CD14-positive monocyte (primary cell): ENCODE measurements at regions not wholly inside any gene's neighbourhood (a gene's known extent, or its start where the extent isn't known, plus 50 kb on each side); places are given as distances from the start of the nearest gene placed in this dataset.

ENCODE experiments used
- DNase-seq, 3 donors: peaks; one replicate each; pipeline ENCODE4 v3.0.0-alpha.2; 2011 to 2022
- H2AFZ ChIP-seq: 2 replicates; pipeline ENCODE4 v1.6.0; 2012; ENCODE audit warnings: mild to moderate bottlenecking, low read depth, low read length, inconsistent platforms; ENCODE audit not compliant: insufficient read depth, poor library complexity, severe bottlenecking
- H3K27ac ChIP-seq, 2 donors: 1 replicate in 1 of 2; 2 replicates in 1 of 2; pipeline ENCODE4 v1.5.1; 2012 to 2013; ENCODE audit warnings: low read length in 2 of 2, control low read depth in 1 of 2, inconsistent platforms in 1 of 2, low read depth in 1 of 2, mild to moderate bottlenecking in 1 of 2
- H3K27me3 ChIP-seq, 2 donors: one replicate each; pipeline versions ENCODE4 v1.6.0 to v1.6.1; 2011 to 2013; ENCODE audit warnings: low read length in 2 of 2; ENCODE audit not compliant: control insufficient read depth in 2 of 2, insufficient read depth in 2 of 2
- H3K36me3 ChIP-seq, 2 donors: replicated peaks in 1 of 2; 1 replicate in 1 of 2; 2 replicates in 1 of 2; pipeline versions ENCODE4 v1.5.1 to v1.6.1; 2012 to 2013; ENCODE audit warnings: low read length in 2 of 2, control low read depth in 1 of 2, inconsistent platforms in 1 of 2, mild to moderate bottlenecking in 1 of 2; ENCODE audit not compliant: insufficient read depth in 2 of 2, control insufficient read depth in 1 of 2
- H3K4me1 ChIP-seq, 2 donors: 1 replicate in 1 of 2; 2 replicates in 1 of 2; pipeline versions ENCODE4 v1.5.1 to v1.6.1; 2012 to 2013; ENCODE audit warnings: low read length in 2 of 2, control low read depth in 1 of 2, inconsistent platforms in 1 of 2, mild to moderate bottlenecking in 1 of 2, moderate library complexity in 1 of 2; ENCODE audit not compliant: insufficient read depth in 2 of 2, control insufficient read depth in 1 of 2
- H3K4me2 ChIP-seq: replicated peaks from 2 replicates; pipeline ENCODE3; 2012; ENCODE audit warnings: low read length, moderate library complexity, mild to moderate bottlenecking; ENCODE audit not compliant: poor library complexity, severe bottlenecking; ENCODE audit errors: extremely low read depth
- H3K4me3 ChIP-seq, 3 experiments: fragments of 200-600 bp in 1 of 3; sonication (generic) in 1 of 3; replicated peaks in 1 of 3; 1 replicate in 2 of 3; 2 replicates in 1 of 3; pipeline ENCODE4 v1.5.1; 2011 to 2013; ENCODE audit warnings: low read length in 3 of 3, mild to moderate bottlenecking in 3 of 3, control low read depth in 2 of 3, low read depth in 2 of 3, inconsistent platforms in 1 of 3, moderate library complexity in 1 of 3
- H3K79me2 ChIP-seq: 2 replicates; pipeline ENCODE4 v1.6.0; 2012; ENCODE audit warnings: mild to moderate bottlenecking, control low read depth, inconsistent platforms, low read length, moderate library complexity; ENCODE audit not compliant: insufficient read depth
- H3K9ac ChIP-seq: 2 replicates; pipeline ENCODE4 v1.6.0; 2017; ENCODE audit warnings: low read length, mild to moderate bottlenecking; ENCODE audit not compliant: insufficient read depth, poor library complexity, severe bottlenecking
- H3K9me3 ChIP-seq, 2 donors: replicated peaks in 1 of 2; 1 replicate in 1 of 2; 2 replicates in 1 of 2; pipeline versions ENCODE4 v1.5.1 to v1.6.1; 2012 to 2013; ENCODE audit warnings: low read length in 2 of 2, control low read depth in 1 of 2; ENCODE audit not compliant: control insufficient read depth in 1 of 2, insufficient read depth in 1 of 2
- H4K20me1 ChIP-seq: 2 replicates; pipeline ENCODE4 v1.6.0; 2012; ENCODE audit warnings: mild to moderate bottlenecking, low read length, control low read depth, moderate library complexity; ENCODE audit not compliant: insufficient read depth
- H3K27ac Mint-ChIP-seq, 7 donors: one replicate each; pipeline ENCODE4 v1.8.0; 2020; ENCODE audit warnings: mild to moderate bottlenecking in 7 of 7, mixed read lengths in 7 of 7, moderate library complexity in 6 of 7, inconsistent platforms in 2 of 7
- H3K27me3 Mint-ChIP-seq, 3 donors: one replicate each; pipeline ENCODE4 v1.8.0; 2021 to 2022; ENCODE audit warnings: low read depth in 3 of 3, mild to moderate bottlenecking in 3 of 3, mixed read lengths in 3 of 3, moderate library complexity in 3 of 3, inconsistent platforms in 1 of 3
- H3K36me3 Mint-ChIP-seq, 2 donors: one replicate each; pipeline ENCODE4 v1.8.0; 2020; ENCODE audit warnings: mixed read lengths in 2 of 2, inconsistent platforms in 1 of 2, mild to moderate bottlenecking in 1 of 2
- H3K4me1 Mint-ChIP-seq: one replicate; pipeline ENCODE4 v1.8.0; 2020; ENCODE audit warnings: mild to moderate bottlenecking, mixed read lengths
- H3K4me3 Mint-ChIP-seq, 2 donors: one replicate each; pipeline ENCODE4 v1.8.0; 2020; ENCODE audit warnings: mild to moderate bottlenecking in 2 of 2, mixed read lengths in 2 of 2, moderate library complexity in 1 of 2
- H3K9me3 Mint-ChIP-seq, 7 donors: one replicate each; pipeline ENCODE4 v1.8.0; 2020 to 2022; ENCODE audit warnings: mixed read lengths in 7 of 7, mild to moderate bottlenecking in 6 of 7, moderate library complexity in 6 of 7, inconsistent platforms in 2 of 7
- CTCF ChIP-seq: fragments of 200-600 bp; IDR thresholded peaks from one replicate; pipeline ENCODE4 v1.8.0; 2022; ENCODE audit warnings: antibody characterized with exemption, mild to moderate bottlenecking
- WGBS: methylation state at CpG from one replicate; pipeline ENCODE4 v1.1.5; 2013; ENCODE audit warnings: missing lambda C conversion rate; ENCODE audit not compliant: insufficient coverage; 5-methylcytosine and 5-hydroxymethylcytosine counted together
- intact Hi-C, 2 donors: fragments of 100-400 bp; cut with micrococcal nuclease; formaldehyde crosslinking; loops; one replicate each; pipeline versions ENCODE4 v1.15.0 to v1.15.1; 2023

DNA sequence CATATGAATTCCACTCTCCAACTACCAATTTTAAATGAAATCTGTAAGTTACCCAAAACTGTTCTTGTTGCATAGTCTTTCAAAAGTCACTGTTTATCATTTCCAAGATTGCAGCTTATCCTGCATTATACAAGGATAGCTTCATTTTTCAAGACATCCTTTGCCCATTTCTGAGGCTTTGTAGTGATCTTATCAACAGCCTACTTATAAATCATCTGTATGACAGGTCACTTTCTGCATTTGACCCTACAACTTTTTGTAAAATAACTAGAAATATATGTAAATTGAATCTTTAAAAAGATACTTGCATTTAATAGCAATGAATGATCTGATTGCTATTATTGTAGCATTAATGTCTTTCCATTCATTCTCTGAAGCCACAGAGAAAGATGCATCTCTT lies 521.1 kb downstream of the UTRN start:
- no peaks in the 10 kb centered on the region for H3K9me3 ChIP-seq
- H4K20me1 ChIP-seq = peaks cover 32% of the 10 kb centered on the region
- no peak overlapping the region for H3K27ac Mint-ChIP-seq
- intact Hi-C loops = no loop called here
- no peaks in the 10 kb centered on the region for H3K79me2 ChIP-seq
- H3K9ac ChIP-seq = no peak overlapping the region
- no peak overlapping the region for H3K4me3 ChIP-seq
- H3K27ac ChIP-seq = no peak overlapping the region
- H3K27me3 ChIP-seq = no peaks in the 10 kb centered on the region
- no peak for DNase-seq
- H3K9me3 Mint-ChIP-seq = no peaks in the 10 kb centered on the region
- no peak overlapping the region for H2AFZ ChIP-seq
- no peak overlapping the region for H3K4me3 Mint-ChIP-seq
- H3K27me3 Mint-ChIP-seq = no peaks in the 10 kb centered on the region
- H3K36me3 Mint-ChIP-seq = peaks cover 77 to 78% of the 10 kb centered on the region in 2 donors
- H3K36me3 ChIP-seq = peaks cover 84 to 90% of the 10 kb centered on the region in 2 donors
- no peak for TF ChIP-seq CTCF
- H3K4me1 Mint-ChIP-seq = no peaks in the 10 kb centered on the region
- no peak overlapping the region for H3K4me2 ChIP-seq
- H3K4me1 ChIP-seq = no peaks in the 10 kb centered on the region

DNA sequence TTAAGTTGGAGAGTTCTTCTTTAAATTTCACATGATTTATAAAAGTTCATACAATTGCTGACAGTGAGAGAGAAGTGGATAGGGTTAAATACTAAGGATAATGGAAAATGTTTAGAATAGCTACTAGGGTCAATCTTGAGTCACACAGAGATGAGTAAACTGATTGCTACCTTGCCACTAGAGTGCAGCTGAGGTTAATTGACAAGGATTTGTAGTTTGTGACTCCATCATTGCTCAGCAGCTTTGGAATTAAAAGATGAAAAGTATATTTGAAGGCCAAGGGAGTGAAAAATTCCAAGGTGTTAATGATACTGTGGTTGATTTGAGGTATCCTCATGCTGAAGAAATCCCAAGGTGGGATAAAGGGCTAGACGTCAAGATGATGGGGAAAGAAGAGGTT lies 524.0 kb downstream of the UTRN start:
- no peak overlapping the region for H3K9ac ChIP-seq
- 100% methylated on average over 1 of the region's 1 CpG for WGBS
- H3K4me3 Mint-ChIP-seq = no peak overlapping the region
- H3K4me2 ChIP-seq = no peak overlapping the region
- no peaks in the 10 kb centered on the region for H3K27me3 Mint-ChIP-seq
- H3K79me2 ChIP-seq = no peaks in the 10 kb centered on the region
- no peaks in the 10 kb centered on the region for H3K9me3 ChIP-seq
- no peak overlapping the region for H2AFZ ChIP-seq
- no peak overlapping the region for H3K27ac Mint-ChIP-seq
- no peaks in the 10 kb centered on the region for H3K27me3 ChIP-seq
- H3K4me1 ChIP-seq = no peaks in the 10 kb centered on the region
- no peak for TF ChIP-seq CTCF
- no peaks in the 10 kb centered on the region for H3K4me1 Mint-ChIP-seq
- H3K36me3 Mint-ChIP-seq = peaks cover 80 to 81% of the 10 kb centered on the region in 2 donors
- H3K36me3 ChIP-seq = peaks cover 79 to 91% of the 10 kb centered on the region in 2 donors
- no peak overlapping the region for H3K4me3 ChIP-seq
- H4K20me1 ChIP-seq = peaks cover 34% of the 10 kb centered on the region
- H3K27ac ChIP-seq = no peak overlapping the region
- intact Hi-C loops = no loop called here
- peaks cover 0 to 2% (median 0%) of the 10 kb centered on the region in 7 donors for H3K9me3 Mint-ChIP-seq
- DNase-seq = no peak
